Kasumi-1 (cell line): ENCODE measurements at regions not wholly inside any gene's neighbourhood (a gene's known extent, or its start where the extent isn't known, plus 50 kb on each side); places are given as distances from the start of the nearest gene placed in this dataset.

Experiments used
- DNase-seq, 2 experiments: peaks; one replicate each; lab custom pipeline; 2025; lab: John Stamatoyannopoulos, UW

DNA sequence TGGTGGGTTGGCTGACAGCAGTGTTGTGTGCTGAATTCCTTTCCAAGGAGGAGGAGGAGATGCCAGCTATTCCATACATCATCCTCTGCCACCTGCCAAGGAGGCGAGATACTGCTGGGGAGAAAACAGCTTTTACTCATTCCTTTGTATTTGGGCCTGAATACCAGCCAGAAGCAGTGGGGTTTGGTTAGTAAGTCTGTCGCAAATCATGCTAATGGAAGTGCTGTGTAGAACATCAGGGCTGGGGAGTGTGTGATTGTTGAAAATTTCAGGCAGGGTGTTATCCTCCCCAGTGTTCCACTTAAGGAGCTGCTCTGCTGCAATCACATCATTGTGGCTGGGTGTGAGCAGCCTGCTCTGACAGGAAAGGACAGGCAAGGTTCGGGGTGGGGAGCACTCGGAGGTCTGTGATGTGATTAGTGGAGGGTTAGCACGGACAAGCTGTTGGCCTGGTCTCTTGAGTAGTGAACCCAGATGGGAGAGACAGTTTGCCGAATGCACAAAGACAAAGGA lies 128.2 kb upstream of the DLX2 start:
- no peak for DNase-seq

DNA sequence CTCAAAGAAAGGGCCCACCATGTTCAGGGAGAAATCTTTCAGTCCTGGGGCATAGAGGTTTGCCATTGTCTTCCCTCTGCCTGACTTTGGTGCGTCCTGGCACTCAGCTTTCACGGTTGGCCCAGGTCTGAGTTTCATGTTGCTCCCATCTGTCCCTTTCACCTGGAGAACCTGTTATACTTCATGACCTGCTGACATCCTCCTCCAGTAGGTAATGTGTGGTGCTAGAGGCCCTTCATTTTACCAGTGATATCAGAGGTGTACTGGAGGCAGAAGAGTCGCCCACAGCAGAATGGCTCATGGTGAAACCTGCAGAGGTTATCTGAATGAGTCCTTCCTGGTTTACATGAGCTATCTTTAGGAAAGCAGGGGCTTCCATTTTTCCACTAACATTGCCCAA lies 128.8 kb upstream of the DLX2 start:
- no peak for DNase-seq

DNA sequence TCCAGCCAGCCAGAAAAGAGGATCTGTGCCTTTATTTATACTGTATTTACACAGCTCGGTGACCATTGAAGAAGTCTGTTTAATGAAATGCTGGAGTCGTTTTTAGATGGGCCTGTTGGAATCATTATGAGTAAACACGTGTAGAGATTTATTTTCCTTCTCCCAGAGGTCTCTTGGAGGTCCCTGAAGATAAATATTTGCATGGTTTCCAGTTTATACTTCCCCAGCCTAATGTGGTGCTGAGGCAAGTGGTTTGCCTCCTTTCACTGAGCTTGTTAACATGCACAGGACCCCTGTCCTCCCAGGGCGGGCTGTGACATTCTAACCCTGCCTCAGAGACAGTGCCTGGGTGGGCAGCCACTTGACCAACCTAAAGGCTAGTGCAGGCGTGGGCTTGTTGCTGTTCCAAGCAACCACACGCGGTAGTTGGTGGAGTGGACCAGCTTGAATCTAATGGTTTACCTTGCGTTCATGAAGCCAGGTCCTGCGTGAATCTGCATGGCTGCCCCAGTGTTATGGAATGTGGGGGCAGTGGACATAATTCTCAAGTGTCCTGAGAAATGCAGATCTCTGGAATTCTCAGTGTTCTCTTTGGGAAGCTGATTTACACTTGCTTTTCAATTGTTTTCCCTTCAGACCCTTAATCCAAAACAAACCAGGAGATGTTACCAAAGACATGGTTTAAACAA lies 130.2 kb upstream of the DLX2 start:
- DNase-seq: no peak

DNA sequence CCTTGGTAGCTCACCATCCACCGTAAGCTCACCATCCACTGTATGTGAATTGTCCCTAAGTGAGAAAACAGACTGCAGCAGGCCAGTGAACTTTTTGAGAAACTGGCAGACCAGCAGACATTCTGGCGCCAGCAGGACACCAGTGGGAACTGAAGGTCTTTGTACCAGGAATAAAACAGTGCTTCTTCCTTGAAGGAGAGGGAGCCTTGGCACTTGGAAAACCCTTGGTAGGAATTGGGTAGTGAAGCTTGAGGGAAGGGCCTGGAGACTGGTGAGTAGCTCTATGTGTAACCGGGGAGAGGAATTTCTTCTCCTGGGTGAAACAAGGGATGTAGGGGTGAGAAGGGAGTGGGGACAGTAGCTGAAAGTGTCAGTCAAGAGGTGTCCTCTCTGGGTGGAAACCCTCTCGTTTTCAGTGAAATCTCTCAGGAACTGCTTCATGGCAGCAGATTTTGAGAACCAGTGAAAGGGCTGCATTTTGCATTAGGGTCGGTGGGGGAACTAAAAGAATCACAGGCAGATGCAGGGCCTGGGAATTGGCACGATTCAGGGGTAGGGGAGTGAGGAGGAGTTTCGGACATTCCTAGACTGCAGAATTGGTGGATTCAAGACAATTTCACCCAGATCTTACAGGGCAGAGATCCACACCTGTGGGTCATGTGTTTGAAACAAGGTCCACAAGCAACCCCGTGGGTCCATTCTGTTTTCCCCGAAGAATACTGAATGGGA lies 131.5 kb upstream of the DLX2 start:
- no peak for DNase-seq

DNA sequence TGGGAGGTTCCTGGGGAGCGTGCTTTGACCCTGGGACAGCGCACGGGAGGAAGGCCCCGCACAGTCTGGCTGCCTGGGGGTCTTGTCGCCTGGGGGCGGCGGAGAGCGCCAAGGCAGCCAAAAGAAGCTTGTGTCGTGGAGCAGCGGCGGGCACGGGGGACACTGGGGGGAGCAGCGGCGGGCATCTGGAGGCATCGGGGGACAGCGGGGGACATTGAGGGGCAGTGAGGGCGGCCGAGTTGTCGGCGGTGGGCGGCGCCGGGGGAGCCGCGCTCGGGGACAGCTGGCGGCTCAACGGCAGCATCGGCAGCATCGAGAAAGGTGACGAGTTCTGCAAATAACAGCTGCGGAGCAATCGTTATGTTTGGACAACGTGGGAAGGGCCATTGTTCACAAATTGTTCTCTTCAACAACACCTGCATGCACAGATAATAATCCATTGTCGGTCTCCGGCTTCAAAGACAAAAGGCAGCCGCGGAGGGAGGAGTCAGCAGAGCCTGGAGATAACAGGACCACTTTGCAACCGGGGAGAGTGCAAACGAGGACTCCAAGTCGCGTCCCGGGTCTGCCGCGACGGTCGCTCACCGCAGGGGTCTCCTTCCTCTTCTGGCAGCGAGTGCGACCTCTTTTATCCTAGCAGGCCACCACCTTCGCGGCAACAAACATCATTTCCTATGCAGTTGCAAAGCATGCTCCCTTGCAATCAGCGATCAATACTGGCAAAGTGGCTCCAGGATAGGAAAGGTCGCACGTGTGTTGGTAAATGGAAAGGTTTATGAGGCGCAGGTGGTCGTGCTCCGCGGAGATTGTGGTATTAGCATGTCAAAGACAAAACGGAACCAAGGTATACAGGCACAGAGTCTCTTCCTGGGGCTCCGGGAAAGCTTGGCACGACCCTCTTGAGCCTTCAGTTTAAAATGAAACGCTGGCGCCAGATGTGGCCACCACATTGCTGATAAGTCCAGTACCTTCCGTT lies 132.3 kb upstream of the DLX2 start:
- DNase-seq: peak; percentile 34 to 56

DNA sequence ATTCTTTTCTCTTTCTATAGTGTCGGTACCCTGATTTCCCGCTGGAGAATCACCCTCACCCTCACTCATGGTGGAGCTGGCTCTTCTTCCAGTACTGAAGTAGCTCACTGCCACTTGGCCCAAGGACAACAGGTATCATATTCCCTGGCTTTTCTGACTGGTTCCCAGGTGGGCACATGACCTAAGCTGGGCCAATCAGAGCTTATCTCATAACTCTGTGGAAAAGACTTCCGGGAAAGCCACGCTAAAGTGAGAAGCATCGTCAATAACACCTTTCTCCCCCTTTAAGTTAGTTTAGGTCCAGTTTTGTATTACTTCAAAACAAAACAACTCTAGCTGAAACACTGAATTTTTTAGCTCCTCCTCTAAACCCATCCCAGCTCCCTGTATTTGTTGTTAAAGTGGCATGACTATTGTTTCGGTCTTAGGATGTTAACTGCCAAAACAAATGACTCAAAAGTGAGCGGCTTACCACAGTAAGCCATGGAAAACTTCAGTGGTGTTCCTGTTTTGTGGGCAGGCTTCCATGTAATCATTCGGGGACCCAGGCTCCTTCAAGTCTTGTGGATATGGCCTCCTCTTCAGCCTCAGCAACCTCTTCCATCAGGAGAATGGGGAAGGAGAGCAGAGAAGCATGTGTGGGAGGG lies 137.4 kb upstream of the DLX2 start:
- DNase-seq: no peak

DNA sequence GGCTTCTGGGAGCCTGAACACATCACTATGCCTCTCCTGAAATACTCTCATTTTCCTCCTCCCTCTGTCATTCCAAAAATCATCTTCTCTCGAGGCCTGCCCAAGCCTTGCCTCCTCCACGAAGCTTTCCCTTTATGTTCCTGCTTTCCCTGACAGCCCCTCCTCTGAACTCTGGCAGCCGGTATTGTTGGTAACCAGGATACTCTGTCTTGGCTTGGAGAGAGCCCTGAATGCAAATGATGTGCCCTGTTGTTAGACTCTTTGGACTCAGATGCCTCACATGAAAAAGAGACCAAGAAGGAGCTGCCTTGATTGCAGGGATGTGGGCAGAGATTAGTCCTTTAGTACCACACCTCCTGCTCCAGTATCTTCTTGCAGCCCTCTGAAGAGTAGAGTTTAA lies 138.5 kb upstream of the DLX2 start:
- no peak for DNase-seq

DNA sequence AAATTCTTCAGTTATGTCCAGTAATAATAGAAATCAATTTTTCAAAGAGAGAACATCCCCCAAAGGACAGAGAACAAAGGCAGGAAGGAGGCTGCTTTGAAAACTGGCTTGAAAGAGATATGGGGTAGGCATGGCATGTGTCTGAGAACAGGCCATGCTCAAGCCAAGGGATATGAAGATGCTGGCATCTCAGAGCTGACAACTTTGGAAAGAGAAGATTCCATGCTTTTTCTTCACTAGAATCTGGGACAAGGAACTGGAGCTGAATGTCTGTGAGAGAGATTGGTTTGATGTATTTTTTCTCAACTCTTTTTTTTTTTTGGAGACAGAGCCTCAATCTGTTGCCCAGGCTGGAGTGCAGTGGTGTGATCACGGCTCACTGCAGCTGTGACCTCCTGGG lies 139.8 kb upstream of the DLX2 start:
- DNase-seq: no peak

DNA sequence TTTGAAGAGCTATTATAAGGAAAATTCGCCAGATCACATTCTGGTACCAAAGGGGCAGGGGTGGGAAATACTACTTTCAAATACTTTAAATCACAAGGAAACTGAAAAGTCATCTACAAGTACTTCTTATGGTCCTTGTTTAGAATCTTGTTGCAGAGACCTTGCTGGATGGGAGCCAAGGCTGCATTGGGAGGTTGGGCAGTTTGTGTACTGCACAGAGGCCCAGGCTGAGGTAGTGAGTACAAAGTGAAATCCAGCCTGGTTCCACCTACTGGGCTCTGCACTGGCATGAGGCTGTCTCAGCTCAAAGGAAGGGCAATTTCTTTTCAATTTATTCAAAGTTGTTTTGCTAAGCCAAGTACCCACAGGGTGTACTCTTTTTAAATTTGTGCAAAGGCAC lies 140.3 kb upstream of the DLX2 start:
- no peak for DNase-seq

DNA sequence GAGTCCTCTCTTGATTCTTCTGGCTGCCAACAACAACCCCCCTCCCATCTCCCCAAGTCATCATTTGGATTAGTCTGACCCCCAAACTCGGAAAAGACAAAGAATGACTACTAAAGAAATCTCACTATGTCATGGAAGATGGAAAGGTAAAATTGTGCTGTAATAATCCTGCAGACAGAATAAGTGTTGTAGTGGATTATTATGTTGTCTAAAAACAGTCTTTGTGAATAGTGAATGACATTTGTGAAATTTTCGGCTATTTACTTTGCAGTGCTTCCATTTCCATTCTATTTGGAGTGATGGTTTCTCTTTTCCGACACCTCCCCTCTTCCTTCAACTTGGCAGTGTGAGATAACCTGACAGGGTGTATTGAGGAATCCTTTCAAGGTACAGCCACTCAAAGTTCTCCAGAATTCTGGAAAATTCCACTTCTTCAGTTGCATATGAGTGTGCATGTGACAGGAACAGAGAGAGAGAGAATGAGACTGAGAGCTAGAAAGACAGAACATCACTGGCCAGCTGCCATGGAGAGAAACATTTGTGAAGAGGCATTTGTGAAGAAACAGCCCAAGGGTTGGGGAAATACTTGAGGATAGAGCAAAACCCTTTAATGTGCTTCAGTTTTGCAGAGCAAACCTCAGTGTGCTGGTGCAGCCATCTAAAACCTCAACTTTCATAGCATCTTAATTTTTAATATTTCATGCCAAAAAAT lies 141.9 kb upstream of the DLX2 start:
- no peak for DNase-seq

DNA sequence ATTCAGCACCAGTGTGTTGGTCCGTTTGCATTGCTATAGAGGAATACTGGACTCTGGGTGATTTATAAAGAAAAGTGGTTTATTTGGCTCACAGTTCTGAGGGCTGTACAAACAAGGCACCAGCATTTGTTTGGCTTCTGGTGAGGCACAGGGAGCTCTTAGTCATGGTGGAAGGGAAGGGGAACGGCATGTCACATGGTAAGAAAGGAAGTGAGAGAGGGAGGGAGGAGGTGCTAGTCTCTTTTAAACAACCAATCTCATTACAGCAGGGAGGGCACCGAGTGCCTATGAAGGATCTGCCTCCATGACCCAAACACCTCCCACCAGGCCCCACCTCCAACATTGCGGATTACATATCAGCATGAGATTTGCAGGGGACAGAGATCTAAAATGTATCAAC lies 143.9 kb upstream of the DLX2 start:
- peak in 1 of 2 experiments; percentile 20 for DNase-seq

DNA sequence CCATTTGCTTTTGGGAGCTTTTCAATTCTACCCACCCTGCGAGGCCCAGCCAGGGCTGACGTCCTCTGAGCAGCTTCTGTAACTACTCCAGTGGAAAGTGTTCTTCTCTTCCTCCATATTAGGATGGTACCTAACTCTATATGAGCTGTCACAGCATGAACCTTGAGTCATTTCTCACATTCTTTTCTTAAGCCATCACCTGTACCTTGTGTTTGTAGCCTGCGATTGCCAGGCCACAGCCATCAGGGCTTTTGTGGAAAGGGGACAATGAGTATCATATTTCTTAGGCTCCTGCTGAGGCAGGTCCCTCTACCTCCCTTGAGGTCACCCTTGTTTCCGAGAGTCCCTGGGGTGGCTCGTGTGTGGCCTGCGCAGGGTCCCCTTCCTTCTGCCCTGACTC lies 144.5 kb upstream of the DLX2 start:
- DNase-seq: no peak

DNA sequence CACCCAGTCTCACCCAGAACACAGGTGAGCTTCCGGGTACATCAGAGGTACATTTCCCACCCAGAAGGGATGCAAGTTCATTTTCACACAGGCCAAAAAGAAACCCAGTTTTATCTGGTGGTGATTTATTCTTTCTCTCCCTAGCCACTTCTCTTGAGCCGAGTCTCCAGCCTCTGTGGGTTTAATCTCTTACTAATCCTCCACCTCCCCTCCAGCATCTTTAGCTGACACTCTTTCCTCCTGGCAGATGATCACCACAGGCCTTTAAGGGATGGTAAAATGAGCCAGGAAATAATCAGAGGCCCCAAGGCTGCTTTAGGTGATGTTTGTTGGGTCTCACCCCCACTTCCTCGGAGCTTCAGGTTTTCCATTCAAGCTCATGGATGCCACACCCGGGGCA lies 145.7 kb upstream of the DLX2 start:
- no peak for DNase-seq

DNA sequence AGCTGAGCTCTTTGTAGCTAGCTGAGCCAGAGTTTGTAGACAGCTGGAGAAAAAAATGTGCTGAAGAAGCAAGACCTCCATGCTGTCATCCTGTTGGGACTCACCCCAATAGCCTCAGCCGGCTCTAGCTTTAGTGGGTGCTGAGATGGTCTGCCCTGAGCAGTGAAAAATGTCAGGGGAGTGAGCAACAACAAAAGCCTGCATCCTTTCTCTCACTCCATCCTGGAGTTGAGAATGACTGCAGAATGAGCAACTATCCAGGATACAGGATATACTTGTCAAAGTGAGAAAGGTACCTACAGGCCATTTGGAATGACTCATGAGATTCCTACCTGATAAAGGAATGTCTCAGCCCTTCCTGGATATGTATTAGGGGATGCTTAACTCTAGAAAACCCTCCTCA lies 146.1 kb upstream of the DLX2 start:
- DNase-seq: no peak

DNA sequence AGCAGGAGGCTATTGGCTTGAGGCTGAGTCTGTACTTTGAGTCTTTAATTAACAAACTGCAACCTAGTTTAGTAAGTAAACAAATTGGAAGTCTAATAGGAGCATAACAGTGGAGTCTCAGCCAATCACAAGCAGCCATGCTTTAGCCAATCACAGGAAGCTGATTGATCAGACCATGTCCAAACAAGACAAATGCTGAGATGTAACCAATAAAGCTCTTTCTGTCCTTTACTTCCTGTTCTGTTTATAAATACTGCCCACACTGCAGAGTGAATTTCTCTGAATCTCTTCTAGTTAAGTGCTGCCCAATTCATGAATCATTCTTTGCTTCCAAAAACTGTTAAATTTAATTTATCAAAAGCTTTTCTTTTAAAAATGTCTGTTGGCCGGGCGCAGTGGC lies 146.6 kb upstream of the DLX2 start:
- no peak for DNase-seq

DNA sequence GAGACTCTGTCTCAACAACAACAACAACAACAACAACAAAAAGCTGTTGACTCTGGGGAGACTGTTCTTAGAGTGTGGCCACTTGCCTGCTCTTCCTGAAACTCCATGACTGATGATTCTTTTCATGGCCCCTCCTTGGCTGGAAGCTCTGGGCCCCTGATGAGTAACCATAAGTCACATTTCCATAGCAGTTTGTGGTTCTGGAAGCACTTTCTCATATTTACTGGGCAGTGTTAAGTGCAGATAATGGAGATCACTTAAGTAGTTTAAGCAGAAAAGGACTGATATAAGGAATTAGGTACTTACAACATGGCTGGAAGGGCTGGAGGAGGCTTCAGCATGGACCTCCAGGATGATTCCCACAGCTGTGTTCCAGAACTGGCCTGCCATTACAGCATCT lies 147.3 kb upstream of the DLX2 start:
- DNase-seq: no peak

DNA sequence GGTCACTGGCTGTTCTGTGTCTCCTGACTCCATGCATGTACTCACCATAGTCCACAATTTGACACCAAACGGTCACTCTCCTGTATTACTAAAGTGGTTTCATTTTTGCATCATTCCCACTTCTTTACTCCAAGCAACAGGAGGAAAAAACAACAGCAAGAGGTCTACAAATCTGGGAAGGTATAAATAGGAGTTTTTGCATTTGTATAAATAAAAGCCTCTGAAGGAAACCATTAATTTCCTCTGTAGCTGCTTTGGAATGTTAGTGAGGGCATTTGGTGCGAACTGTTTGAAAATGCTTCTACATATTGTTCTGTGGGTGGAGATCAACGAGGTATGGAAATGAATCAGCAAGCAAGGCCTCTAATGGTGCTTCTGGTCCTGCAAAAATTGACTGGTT lies 148.5 kb upstream of the DLX2 start:
- no peak for DNase-seq

DNA sequence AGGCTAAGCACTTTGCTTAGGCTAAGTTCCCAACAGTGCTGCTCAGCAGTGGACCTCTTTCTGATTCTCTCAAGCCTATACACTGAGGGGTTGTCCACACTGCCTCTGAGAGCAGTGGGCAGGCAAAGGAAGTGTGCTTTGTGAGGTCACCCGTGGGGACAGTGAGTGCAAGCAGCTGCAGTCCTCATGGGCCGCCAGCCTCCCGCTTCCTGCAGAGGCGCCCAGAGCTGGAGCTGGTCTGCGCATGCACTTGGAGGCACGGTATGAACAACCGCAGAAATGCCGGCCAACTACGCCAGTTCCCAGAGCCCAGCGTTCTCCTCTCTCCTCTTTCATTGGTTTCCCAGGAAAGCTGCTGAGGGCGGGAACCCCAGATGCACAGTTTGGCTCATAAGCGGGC lies 149.5 kb upstream of the DLX2 start:
- peak; percentile 36 to 66 for DNase-seq

DNA sequence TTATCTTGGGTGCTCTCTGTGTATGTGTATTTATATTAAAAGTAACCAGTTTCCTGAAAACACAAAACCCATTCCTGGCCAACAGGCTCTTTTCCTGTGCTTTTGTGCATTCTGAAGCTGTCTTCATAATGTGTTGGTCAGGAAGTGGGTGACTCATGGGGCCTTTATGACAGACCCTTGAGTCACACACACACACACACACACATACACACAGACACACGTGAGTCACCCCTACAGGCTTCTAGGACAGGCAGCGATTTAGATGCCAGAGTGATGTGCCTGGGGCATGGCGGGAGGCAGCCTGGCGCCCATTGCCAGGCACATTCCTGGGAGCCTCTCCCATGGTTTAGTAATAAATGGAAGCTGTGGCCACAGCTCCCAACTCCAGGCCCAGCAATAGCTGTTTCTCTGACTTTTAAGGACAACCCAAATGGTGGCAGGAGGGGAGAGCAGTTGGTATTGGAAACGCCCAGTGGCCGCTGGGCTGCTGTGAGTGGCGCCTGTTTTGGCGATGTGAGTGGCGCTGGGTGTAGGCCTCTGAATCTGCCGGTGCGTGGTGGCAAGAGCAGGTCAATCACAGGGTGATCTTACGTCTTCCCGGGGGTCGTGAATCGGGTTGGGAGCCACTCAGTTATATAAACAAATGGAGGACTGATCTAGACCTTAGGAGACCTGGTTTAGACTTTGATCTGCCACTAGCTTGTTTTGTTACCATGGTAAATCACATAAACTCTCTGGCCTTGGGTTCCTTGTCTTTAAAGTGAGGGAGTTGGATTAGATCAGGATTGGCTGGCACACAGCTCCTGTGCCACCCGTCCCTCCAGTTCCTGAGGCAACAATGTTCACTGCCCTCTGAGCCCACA lies 150.7 kb upstream of the DLX2 start:
- peak; percentile 99 for DNase-seq

DNA sequence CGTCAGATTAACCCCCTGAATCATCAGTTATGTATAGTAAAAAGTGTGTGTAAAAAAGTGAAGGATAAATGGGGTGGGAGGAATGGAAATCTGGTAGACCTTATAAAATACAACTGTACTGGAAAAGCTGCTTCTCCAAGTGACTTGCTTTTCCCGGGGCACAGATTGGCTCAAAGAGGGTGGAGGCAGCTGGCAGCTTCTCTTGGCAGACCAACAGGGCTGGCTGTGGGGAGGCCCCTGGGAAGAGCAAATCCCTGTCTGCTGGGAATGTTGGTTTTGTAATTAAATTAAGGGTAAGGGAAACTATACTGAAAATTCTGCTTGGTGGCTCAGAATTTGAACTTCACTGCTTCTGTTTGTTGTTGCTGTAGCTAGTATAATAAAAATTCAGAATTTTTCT lies 154.2 kb upstream of the DLX2 start:
- no peak for DNase-seq
